NCI-H187 (cell line): ENCODE measurements at regions not wholly inside any gene's neighbourhood (a gene's known extent, or its start where the extent isn't known, plus 50 kb on each side); places are given as distances from the start of the nearest gene placed in this dataset.
"Not testable (repeated sequence)": the region's sequence is repeated elsewhere in the genome, so short reads cannot be mapped to it uniquely, and the experiment has no call there.

ENCODE experiments used
- DNase-seq, 2 experiments: peaks; one replicate each; lab custom pipeline; 2025; lab: John Stamatoyannopoulos, UW

DNA sequence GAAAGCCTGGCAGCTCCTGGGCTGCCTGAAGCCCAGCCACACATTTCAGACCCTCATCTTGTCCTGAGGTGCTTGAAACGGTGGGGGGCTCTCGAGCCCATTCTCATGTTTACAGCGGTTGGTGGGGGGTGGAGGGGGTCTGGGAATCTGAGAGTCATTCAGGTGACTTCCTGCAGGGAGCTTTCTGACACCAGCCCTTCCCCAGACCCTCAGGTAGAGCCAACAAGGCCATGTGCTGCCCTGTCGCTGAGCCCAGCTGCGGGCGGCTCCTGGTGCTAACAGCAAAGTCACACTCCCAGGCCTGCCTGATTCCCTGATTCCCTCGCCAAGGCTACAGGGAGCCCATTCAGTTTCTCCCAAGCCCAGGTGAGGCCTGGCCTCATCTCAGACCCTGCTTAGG is 324.9 kb upstream of the MEX3C start:
- no peak for DNase-seq

DNA sequence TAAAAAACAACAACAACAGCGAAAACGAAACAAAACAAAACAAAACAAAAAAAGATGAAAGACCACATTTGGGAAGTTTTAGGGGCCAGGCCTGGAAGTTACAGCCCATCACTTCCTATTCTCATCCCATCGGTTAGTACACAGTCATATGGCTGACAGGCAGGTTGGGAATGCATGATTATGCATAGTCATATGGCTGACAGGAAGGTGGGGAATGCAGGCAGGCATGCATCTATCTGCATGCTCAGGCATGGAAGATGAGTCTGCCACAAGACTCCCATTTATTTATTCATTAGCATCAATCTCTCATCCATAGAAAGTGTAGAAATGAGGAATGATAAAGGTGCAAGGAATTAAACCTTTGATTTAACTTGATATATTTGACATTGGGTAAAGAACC is 325.3 kb upstream of the MEX3C start:
- no peak for DNase-seq

DNA sequence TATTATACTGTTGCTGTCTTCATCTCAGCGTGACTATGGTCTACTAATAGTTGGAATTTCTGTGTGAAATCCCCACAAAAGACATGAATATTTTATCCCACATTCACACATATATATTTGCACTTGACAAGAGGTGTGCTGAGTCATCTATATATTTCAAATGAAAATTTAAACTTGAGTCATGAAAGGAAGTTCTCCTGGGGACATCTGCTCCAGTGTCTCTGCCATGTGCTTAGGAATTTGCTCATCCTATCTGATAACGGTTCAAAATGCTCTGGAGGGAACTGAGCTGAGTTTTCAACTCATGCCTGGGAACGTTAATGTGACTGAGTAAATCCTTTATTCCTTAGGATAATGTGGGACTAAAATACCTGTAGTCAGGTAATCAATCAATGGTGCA is 326.2 kb upstream of the MEX3C start:
- no peak for DNase-seq

GRCh38 chr18:51525453-51526225 is 328.2 kb upstream of the MEX3C start:
- no peak for DNase-seq

DNA sequence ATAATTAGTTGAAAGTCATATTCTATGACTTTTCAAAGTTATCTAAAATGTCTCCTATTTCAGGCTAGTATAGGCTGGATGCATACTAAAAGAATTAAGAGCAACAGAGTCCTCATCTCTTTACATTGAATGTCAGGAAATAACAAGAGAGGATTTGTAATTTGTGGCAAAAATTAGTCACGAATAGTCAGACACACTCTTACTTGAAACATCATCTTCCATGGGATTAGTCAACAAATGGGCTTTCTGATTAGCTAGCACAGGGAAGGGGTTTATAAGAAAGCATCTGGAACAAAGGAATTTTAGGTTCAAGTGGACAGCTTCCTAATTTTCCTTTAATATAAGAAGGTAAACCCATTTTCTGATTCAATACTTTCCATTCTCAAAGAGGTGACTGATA is 330.3 kb upstream of the MEX3C start:
- DNase-seq = no peak

- DNase-seq = no peak
Measured at GRCh38 chr18:51531501-51531900, 334.0 kb upstream of the MEX3C start.

DNA sequence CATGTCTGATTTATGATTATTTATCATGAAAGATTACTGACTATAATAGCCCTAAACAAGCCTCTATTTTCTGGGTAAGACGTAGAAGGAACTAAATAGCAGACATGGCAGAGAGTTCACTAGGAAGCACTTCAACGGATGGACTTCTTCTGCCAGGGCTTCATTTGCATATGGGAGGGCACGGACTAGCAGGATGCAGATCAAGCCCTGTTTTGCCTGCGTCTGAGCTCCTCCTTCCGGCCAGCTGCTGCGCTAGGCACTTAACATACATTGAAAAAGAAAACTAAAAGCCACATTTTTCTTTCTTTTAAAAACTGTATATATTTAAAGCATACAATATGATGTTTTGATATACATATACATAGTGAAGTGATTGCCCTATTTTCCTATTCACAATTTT is 340.0 kb upstream of the MEX3C start:
- DNase-seq = peak in 1 of 2 experiments; percentile 1

GRCh38 chr18:51540562-51540961 is 343.1 kb upstream of the MEX3C start:
- DNase-seq = no peak

DNA sequence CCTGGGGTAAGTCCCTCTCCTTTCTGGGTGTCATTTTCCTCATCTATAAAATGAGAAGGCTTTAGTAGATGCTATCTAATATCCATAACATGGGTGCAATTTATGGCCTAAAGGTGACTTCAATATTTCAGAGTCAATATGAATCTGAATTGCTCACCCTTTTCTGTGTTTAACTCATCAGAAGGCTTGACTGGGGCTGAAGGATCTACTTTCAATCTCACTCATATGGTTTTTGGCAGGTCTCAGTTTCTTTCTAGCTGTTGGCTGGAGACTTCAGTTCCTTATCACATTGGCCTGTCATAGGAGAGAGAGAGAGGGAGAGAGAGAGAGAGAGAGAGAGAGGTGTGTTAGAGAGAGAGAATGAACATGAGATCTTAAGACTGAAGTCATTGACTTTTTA is 343.7 kb upstream of the MEX3C start:
- DNase-seq = no peak

DNA sequence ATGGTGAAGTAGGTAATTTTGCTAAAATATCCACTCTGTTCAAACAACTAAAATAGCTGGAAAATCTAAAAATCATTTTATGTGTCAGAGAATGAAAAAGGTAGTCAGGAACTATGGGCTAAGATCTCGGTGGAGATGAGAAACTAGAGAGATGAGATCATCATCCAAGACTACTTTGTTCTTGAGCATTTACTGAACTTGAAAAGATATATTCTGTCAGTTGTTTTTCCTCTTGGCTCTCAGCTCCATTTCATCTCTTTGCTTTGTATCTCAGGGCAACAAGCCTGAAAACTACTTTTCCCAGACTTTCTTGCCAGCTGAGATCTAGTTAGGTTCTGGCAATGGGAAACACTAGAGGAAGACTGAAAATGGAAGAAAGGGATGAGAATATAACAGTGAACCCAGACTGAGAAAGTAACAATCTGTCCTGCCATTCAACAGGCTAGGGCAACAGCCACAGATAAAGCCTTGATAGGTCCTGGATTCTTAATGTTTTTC is 346.2 kb upstream of the MEX3C start:
- no peak for DNase-seq

DNA sequence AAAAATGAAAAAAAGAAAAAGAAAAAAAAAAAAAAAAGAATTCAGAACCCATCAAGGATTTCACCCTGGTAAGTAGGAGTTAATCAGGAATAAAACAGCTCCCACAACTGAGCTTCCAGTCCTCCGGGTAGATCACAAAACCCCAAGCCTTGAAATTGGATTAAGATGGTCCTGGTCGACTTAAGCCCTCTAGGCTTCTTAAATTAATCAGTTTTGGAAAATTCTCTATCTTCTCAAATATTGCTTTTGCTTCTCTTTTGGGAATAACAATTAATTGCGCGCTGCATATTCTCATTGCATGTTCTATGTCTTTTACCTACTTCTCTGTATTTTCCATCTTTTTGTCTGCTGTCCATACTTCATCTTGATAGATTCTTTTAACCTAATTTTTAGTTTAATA is 348.0 kb upstream of the MEX3C start:
- DNase-seq = no peak

DNA sequence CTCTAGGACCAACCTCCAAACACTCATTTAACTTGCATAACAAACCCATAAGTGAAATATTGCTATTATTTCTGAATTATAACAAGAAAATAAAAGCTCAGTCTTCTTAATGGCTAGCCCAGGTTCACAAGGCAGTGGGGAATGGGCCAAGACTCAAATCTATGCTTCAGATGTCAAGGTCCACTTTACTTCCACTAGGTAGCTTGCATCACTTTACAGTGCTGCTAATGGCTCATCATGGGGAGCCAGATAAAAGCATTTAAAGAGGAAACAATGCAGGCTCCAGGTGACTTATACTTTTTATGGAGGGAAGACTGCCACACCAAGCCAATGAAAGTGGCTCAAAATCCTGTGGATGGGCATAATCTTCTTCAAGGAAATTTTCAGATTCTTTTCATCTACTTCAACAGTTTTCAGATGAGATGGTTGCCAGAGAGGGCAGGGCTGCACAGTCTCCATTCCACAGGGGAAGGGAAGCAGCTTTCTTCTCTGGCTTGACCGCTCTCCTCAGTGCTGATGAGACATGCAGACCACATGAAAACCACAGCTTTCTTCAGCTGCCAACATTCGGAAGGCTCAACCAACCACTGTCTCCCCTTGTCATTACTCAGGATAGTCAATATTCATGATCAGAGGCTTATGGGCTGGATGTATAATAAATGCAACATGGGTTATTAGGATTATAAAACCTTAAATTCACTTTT is 361.9 kb upstream of the MEX3C start:
- no peak for DNase-seq

DNA sequence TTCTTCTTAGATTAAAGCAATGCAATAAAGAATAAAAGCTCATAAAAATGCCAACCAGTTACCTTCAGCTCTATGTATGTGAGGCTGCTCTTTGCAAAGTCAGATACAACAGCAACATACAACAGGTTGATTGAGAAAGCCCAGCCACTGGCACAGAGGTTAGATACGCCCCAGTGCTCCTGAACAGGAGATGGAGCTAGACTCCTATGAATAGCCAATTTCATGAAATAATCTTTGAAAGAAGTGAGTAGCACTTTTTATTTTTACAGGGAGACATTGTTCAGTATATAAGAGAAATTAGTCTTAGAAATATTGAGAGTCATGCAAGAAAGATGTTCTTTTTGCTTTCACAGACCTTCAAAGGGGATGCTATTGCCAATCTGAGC is 362.4 kb upstream of the MEX3C start:
- DNase-seq = no peak

- no peak for DNase-seq
Measured at GRCh38 chr18:51561821-51562220, 364.3 kb upstream of the MEX3C start.

DNA sequence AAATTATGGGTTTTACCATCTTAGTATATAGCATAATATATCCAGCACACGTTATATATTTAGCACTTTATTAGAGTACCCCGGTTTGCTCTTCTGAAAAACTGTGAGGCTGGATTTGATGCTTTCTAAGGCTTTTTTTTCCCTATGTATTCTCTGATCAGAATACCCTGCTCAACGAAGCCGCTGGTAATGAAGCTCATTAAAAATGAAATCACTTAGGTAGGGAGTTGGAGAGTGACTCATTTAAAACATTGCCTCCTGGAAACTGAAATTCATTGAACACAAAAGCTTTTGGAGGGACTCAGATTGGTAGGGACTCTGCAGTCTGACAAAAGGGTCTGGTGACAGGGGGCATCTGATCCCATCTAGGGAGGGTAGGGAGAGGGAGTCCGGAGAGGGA is 365.4 kb upstream of the MEX3C start:
- DNase-seq = no peak

GRCh38 chr18:51563396-51563795 is 365.9 kb upstream of the MEX3C start:
- no peak for DNase-seq

- DNase-seq = no peak
Measured at GRCh38 chr18:51568151-51568550, 370.7 kb upstream of the MEX3C start.

DNA sequence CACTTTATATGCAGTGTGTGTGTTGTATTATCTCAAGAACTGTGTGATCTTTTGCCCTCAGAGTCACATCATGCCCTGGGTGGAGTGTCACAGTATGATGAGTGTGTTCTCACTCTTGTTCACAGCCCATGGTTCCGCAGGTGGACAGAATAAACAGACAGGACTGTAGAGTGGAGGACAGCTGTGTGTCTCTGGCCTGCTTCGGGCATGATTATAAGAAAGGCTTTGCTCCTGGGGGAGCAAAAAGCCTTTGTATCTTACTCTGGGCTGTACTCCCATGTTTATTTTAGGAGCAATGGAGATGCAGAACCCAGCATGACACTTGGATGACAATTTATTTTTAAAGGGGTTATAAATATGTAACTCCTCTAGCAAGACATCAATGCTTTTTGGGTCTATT is 371.7 kb upstream of the MEX3C start:
- no peak for DNase-seq

DNA sequence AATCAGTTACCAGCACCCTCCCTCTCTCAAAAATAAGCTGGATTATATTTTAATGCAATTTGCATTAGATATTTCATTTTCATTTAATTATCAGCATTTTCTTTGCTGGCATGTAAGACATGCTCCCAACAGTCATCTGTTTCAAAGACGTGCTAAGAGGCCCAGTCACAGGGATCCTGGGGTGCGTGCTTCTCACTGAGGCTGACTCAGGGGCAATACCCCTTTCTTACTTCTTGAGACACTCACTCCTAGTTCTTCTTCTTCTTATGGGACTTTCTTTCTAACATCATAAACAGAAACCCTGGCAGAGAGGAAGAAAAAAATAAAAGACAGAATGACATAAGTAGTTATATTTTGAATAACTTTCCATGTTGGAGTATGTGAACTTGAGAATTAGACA is 372.1 kb upstream of the MEX3C start:
- DNase-seq = no peak

DNA sequence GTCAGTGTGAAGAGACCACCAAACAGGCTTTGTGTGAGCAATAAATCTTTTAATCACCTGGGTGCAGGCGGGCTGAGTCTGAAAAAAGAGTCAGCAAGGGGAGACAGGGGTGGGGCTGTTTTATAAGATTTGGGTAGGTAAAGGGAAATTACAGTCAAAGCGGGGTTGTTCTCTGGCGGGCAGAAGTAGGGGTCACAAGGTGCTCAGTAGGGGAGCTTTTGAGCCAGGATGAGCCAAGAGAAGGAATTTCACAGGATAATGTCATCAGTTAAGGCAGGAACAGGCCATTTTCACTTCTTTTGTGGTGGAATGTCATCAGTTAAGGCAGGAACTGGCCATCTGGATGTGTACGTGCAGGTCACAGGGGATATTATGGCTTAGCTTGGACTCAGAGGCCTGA is 372.6 kb upstream of the MEX3C start:
- DNase-seq = not testable (repeated sequence)

GRCh38 chr18:51573886-51574285 is 376.4 kb upstream of the MEX3C start:
- not testable (repeated sequence) for DNase-seq

DNA sequence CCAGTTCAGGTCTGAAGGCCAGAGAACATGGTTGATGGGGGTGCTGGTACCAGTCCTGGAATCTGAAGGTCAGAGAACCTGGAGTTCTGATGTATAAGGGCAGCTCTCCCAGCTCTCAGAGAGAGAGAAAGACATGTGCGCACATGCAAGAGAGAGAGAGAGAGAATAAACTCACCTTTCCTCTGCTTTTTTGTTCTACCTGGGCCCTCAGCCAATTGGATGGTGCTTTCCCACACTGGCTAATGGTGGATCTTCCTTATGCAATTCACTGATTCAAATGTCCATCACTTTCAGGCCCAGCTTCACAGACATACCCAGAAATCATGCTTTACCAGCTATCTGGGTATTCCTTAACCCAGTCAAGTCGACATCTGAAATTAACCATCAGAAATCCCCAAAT is 377.7 kb upstream of the MEX3C start:
- no peak for DNase-seq

DNA sequence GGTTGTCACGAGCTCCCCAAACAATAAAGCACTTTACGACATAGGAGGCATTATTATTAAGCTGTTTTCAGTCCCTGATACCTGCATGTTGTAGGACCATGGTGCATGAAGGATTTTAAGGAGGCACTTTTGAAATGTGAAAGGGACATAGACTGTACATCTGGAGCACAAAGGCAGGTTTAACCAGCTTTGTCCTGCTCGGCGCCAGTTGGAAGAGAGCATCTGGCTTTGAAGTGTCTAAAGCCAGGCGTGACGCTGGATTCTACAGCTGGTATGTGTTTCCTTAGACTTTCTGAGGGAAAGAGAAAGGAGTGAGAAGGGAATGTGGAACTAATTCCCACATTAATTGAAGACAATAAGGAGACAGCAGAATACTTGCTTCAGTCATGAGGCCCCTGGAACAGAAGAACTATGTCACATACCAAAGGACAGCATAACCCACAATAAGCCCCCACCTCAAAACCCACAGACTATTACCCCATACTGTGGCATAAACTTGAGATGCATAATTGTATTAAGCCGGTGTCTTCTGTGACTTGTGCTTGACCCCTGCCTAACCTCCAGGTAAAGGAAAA is 381.0 kb upstream of the MEX3C start:
- no peak for DNase-seq
